Muscle of leg (tissue), 3 donors: ENCODE measurements at regions not wholly inside any gene's neighbourhood (a gene's known extent, or its start where the extent isn't known, plus 50 kb on each side); places are given as distances from the start of the nearest gene placed in this dataset.

Experiments
- DNase-seq: peaks from one replicate; pipeline ENCODE4 v3.0.0; 2013
- H3K27ac ChIP-seq: one replicate; pipeline ENCODE4 v1.5.1; 2013; ENCODE audit warnings: mild to moderate bottlenecking, low read length, control low read depth
- H3K27me3 ChIP-seq: one replicate; pipeline ENCODE4 v1.6.1; 2013; ENCODE audit warnings: low read length; ENCODE audit not compliant: control insufficient read depth, insufficient read depth
- H3K36me3 ChIP-seq: one replicate; pipeline ENCODE4 v1.6.1; 2013; ENCODE audit warnings: low read length; ENCODE audit not compliant: control insufficient read depth, insufficient read depth
- H3K4me1 ChIP-seq: one replicate; pipeline ENCODE4 v1.6.1; 2013; ENCODE audit warnings: low read length; ENCODE audit not compliant: control insufficient read depth, insufficient read depth
- H3K4me3 ChIP-seq: one replicate; pipeline ENCODE4 v1.5.1; 2013; ENCODE audit warnings: low read length, control low read depth
- H3K9me3 ChIP-seq: replicated peaks from 2 replicates; pipeline ENCODE4 v1.6.1; 2013; ENCODE audit warnings: low read depth, low read length; ENCODE audit not compliant: control insufficient read depth
- WGBS: methylation state at CpG from one replicate; pipeline ENCODE4 v1.1.5; 2013; ENCODE audit warnings: missing lambda C conversion rate; ENCODE audit not compliant: insufficient coverage; 5-methylcytosine and 5-hydroxymethylcytosine counted together

GRCh38 chr4:34183926-34184325 lies 2060.4 kb downstream of the ARAP2 start:
- H3K27ac ChIP-seq = no peak overlapping the region
- no peaks in the 10 kb centered on the region for H3K4me1 ChIP-seq
- no peak overlapping the region for H3K4me3 ChIP-seq
- no peaks in the 10 kb centered on the region for H3K27me3 ChIP-seq
- no peak for DNase-seq
- no peaks in the 10 kb centered on the region for H3K36me3 ChIP-seq
- H3K9me3 ChIP-seq = no peaks in the 10 kb centered on the region
- WGBS = 100% methylated on average over 1 of the region's 3 CpGs

GRCh38 chr4:34187056-34187455 lies 2057.3 kb downstream of the ARAP2 start:
- H3K36me3 ChIP-seq = no peaks in the 10 kb centered on the region
- DNase-seq = no peak
- no peaks in the 10 kb centered on the region for H3K4me1 ChIP-seq
- H3K27me3 ChIP-seq = no peaks in the 10 kb centered on the region
- no peaks in the 10 kb centered on the region for H3K9me3 ChIP-seq
- no peak overlapping the region for H3K4me3 ChIP-seq
- no CpG with 5 or more reads among the region's 1 CpG for WGBS
- no peak overlapping the region for H3K27ac ChIP-seq

- no peaks in the 10 kb centered on the region for H3K4me1 ChIP-seq
- no peak for DNase-seq
- H3K27me3 ChIP-seq = no peaks in the 10 kb centered on the region
- no peak overlapping the region for H3K27ac ChIP-seq
- H3K9me3 ChIP-seq = no peaks in the 10 kb centered on the region
- H3K4me3 ChIP-seq = no peak overlapping the region
- no peaks in the 10 kb centered on the region for H3K36me3 ChIP-seq
Observed at GRCh38 chr4:34191443-34191842, 2052.9 kb downstream of the ARAP2 start.

GRCh38 chr4:34193451-34194154 lies 2050.7 kb downstream of the ARAP2 start:
- Histone ChIP-seq H3K9me3 (no peaks in the 10 kb centered on the region), H3K27ac (no peak overlapping the region), H3K4me1 (no peaks in the 10 kb centered on the region), H3K27me3 (no peaks in the 10 kb centered on the region), H3K4me3 (no peak overlapping the region), H3K36me3 (no peaks in the 10 kb centered on the region)
- no CpG with 5 or more reads among the region's 5 CpGs for WGBS
- DNase-seq = peak; percentile 21

GRCh38 chr4:34194585-34194984 lies 2049.7 kb downstream of the ARAP2 start:
- Histone ChIP-seq H3K27ac (no peak overlapping the region), H3K36me3 (no peaks in the 10 kb centered on the region), H3K4me1 (no peaks in the 10 kb centered on the region), H3K27me3 (no peaks in the 10 kb centered on the region), H3K4me3 (no peak overlapping the region), H3K9me3 (no peaks in the 10 kb centered on the region)
- DNase-seq = no peak
- WGBS = no CpG with 5 or more reads among the region's 2 CpGs

- H3K36me3 ChIP-seq = no peaks in the 10 kb centered on the region
- H3K27ac ChIP-seq = no peak overlapping the region
- no peaks in the 10 kb centered on the region for H3K9me3 ChIP-seq
- H3K27me3 ChIP-seq = no peaks in the 10 kb centered on the region
- 40% methylated on average over 1 of the region's 2 CpGs for WGBS
- no peak for DNase-seq
- H3K4me1 ChIP-seq = no peaks in the 10 kb centered on the region
- no peak overlapping the region for H3K4me3 ChIP-seq
Observed at GRCh38 chr4:34196375-34196774, 2047.9 kb downstream of the ARAP2 start.

- no peak overlapping the region for H3K4me3 ChIP-seq
- DNase-seq = no peak
- H3K4me1 ChIP-seq = no peaks in the 10 kb centered on the region
- no peak overlapping the region for H3K27ac ChIP-seq
- no peaks in the 10 kb centered on the region for H3K36me3 ChIP-seq
- H3K27me3 ChIP-seq = no peaks in the 10 kb centered on the region
- no CpG with 5 or more reads among the region's 1 CpG for WGBS
- no peaks in the 10 kb centered on the region for H3K9me3 ChIP-seq
Observed at GRCh38 chr4:34198966-34199365, 2045.3 kb downstream of the ARAP2 start.

- Histone ChIP-seq H3K4me1 (no peaks in the 10 kb centered on the region), H3K36me3 (no peaks in the 10 kb centered on the region), H3K27me3 (no peaks in the 10 kb centered on the region), H3K9me3 (no peaks in the 10 kb centered on the region), H3K4me3 (no peak overlapping the region), H3K27ac (no peak overlapping the region)
- DNase-seq = no peak
- 100% methylated on average over 2 of the region's 2 CpGs for WGBS
Observed at GRCh38 chr4:34200535-34200934, 2043.8 kb downstream of the ARAP2 start.

GRCh38 chr4:34202154-34202553 lies 2042.2 kb downstream of the ARAP2 start:
- Histone ChIP-seq H3K36me3 (no peaks in the 10 kb centered on the region), H3K4me3 (no peak overlapping the region), H3K27me3 (no peaks in the 10 kb centered on the region)

GRCh38 chr4:34220601-34221000 lies 2023.7 kb downstream of the ARAP2 start:
- no peaks in the 10 kb centered on the region for H3K36me3 ChIP-seq
- no peak overlapping the region for H3K4me3 ChIP-seq
- H3K27ac ChIP-seq = no peak overlapping the region
- peak; percentile 28 for DNase-seq
- H3K9me3 ChIP-seq = no peaks in the 10 kb centered on the region
- WGBS = no CpG with 5 or more reads among the region's 1 CpG
- H3K27me3 ChIP-seq = no peaks in the 10 kb centered on the region
- H3K4me1 ChIP-seq = no peaks in the 10 kb centered on the region

More at GRCh38 chr4:34202154-34202553, 2042.2 kb downstream of the ARAP2 start:
- no peak for DNase-seq
- no peak overlapping the region for H3K27ac ChIP-seq
- no peaks in the 10 kb centered on the region for H3K9me3 ChIP-seq
- H3K4me1 ChIP-seq = no peaks in the 10 kb centered on the region

- DNase-seq = no peak
- Histone ChIP-seq H3K4me3 (no peak overlapping the region), H3K27me3 (no peaks in the 10 kb centered on the region), H3K27ac (no peak overlapping the region), H3K36me3 (no peaks in the 10 kb centered on the region), H3K9me3 (no peaks in the 10 kb centered on the region), H3K4me1 (no peaks in the 10 kb centered on the region)
- no CpG with 5 or more reads among the region's 1 CpG for WGBS
Observed at GRCh38 chr4:34221986-34222385, 2022.3 kb downstream of the ARAP2 start.
